ENCODE measurements at regions not wholly inside any gene's neighbourhood (a gene's known extent, or its start where the extent isn't known, plus 50 kb on each side); places are given as distances from the start of the nearest gene placed in this dataset.

- Histone ChIP-seq H3K4me3 (no peak overlapping the region), H3K27me3 (replicated peaks in 1 of 2; ENCODE audit: control insufficient read depth in 2 of 2, insufficient read depth in 2 of 2, low read length in 1 of 2) (no peaks in the 10 kb centered on the region), H3K27ac (ENCODE audit: control insufficient read depth, insufficient read depth) (no peak overlapping the region), H3K36me3 (ENCODE audit: control insufficient read depth in 2 of 2, insufficient read depth in 2 of 2, low read length in 1 of 2) (no peaks in the 10 kb centered on the region), H3K4me1 (ENCODE audit: control insufficient read depth, insufficient read depth, low read length) (no peaks in the 10 kb centered on the region), H3K9ac (ENCODE audit: control insufficient read depth, insufficient read depth, low read length) (no peak overlapping the region), H2AFZ (ENCODE audit: control insufficient read depth, low read depth, low read length) (no peak overlapping the region), H3K79me2 (ENCODE audit: control insufficient read depth, insufficient read depth, low read length) (no peaks in the 10 kb centered on the region), H3K4me2 (ENCODE audit: control insufficient read depth, insufficient read depth) (no peak overlapping the region), H3K9me3 (replicated peaks; ENCODE audit: control insufficient read depth, insufficient read depth, low read length) (no peaks in the 10 kb centered on the region; the same call in 2 of the 3 replicates), H4K20me1 (ENCODE audit: control insufficient read depth, insufficient read depth) (no peaks in the 10 kb centered on the region)
- ATAC-seq (no peak), DNase-seq (ENCODE audit: low read depth, low spot score) (no peak), FAIRE-seq (no peak)
- no peak for TF ChIP-seq IKZF1 (conservative IDR thresholded peaks at IDR 0.05)
- no peak for TF ChIP-seq ATF2 (IDR thresholded peaks at IDR 0.05; ENCODE audit: low read length)
- TF ChIP-seq IRF5 (IDR thresholded peaks at IDR 0.05; ENCODE audit: borderline replicate concordance) = no peak
- TF ChIP-seq NRF1 (conservative IDR thresholded peaks at IDR 0.05; ENCODE audit: low read depth, low read length) = no peak
- no peak for TF ChIP-seq ZNF24 (IDR thresholded peaks at IDR 0.05)
- TF ChIP-seq BMI1 (IDR thresholded peaks at IDR 0.05; ENCODE audit: borderline replicate concordance) = no peak
- no peak for TF ChIP-seq SUZ12 (IDR thresholded peaks at IDR 0.05; ENCODE audit: unreplicated experiment)
- no peak for TF ChIP-seq NBN (IDR thresholded peaks at IDR 0.05)
- no peak for TF ChIP-seq CHD1 (IDR thresholded peaks at IDR 0.05; ENCODE audit: low read depth, low read length)
- no peak for TF ChIP-seq ASH2L (IDR thresholded peaks at IDR 0.05; ENCODE audit: borderline replicate concordance, low read depth)
- TF ChIP-seq CTCF (IDR thresholded peaks at IDR 0.05 in 2 of 3, conservative IDR thresholded peaks at IDR 0.05 in 1 of 3; ENCODE audit: control insufficient read depth in 2 of 3, extremely low read depth in 1 of 3, insufficient read depth in 1 of 3, low read depth in 3 of 3, low read length in 3 of 3) = no peak
- TF ChIP-seq KAT2A (conservative IDR thresholded peaks at IDR 0.05; ENCODE audit: control insufficient read depth, low read depth, low read length) = no peak
- TF ChIP-seq SREBF1 (IDR thresholded peaks at IDR 0.05; ENCODE audit: low read length) = no peak
- no peak for TF ChIP-seq SRF (IDR thresholded peaks at IDR 0.05; ENCODE audit: low read depth in 2 of 2, low read length in 2 of 2)
- no peak for TF ChIP-seq SKIL (IDR thresholded peaks at IDR 0.05; ENCODE audit: low read depth, poor library complexity, severe bottlenecking)
- no peak for TF ChIP-seq SIX5 (IDR thresholded peaks at IDR 0.05; ENCODE audit: low read depth, low read length, severe bottlenecking)
- TF ChIP-seq MXI1 (IDR thresholded peaks at IDR 0.05; ENCODE audit: low read depth, low read length) = no peak
- in situ Hi-C loops (cut with MboI) (no loop called here), intact Hi-C loops (cut with micrococcal nuclease; ENCODE audit: unreplicated experiment) (no loop called here)
- SMC1A ChIA-PET (ENCODE audit: uncharacterized antibody, unreplicated experiment) = no interaction called here
- no TSS peak for BruUV-seq (replicated peaks)
- RAD21 ChIA-PET (ENCODE audit: unreplicated experiment) = no interaction called here
- POLR2A ChIA-PET = no interaction called here
- CTCF ChIA-PET = no interaction called here
Observed at GRCh38 chr2:114274957-114275356, 167.5 kb upstream of the DPP10 start.
